ENCODE measurements at regions not wholly inside any gene's neighbourhood (a gene's known extent, or its start where the extent isn't known, plus 50 kb on each side); places are given as distances from the start of the nearest gene placed in this dataset.
A peak's percentile ranks its signal among the peaks of the same experiment; 100 is the strongest.

DNA sequence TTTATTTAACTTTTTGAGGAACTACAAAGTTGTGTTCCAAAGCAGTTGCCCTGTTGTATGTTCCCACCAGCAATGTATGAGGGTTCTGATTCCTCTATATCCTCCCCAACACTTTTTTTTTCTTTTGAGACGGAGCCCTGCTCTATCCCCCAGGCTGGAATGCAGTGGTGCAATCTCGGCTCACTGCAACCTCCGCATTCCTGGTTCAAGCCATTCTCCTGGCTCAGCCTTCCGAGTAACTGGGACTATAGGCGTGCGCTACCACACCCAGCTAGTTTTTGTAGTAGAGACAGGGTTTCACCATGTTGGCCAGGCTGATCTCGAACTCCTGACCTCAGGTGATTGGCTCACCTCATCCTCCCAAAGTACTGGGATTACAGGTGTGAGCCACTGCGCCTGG, 60.4 kb upstream of the ENAH start:
- no peak overlapping the region for H3K4me2 ChIP-seq (ENCODE audit: insufficient read depth in 1 of 2, low read depth in 2 of 2, low read length in 2 of 2)
- no peak overlapping the region for H2AK5ac ChIP-seq (ENCODE audit: low read depth, low read length)
- no peak overlapping the region for H4K5ac ChIP-seq (ENCODE audit: insufficient read length, low read depth, low read length)
- H2BK120ac ChIP-seq (replicated peaks; ENCODE audit: low read depth, low read length), result no peak overlapping the region
- H3K36me3 ChIP-seq (ENCODE audit: control insufficient read depth in 2 of 4, insufficient read depth in 4 of 4, low read length in 3 of 4), result no peaks in the 10 kb centered on the region
- H3K79me2 ChIP-seq (ENCODE audit: control insufficient read depth in 1 of 2, insufficient read depth in 2 of 2, low read length in 2 of 2), result no peaks in the 10 kb centered on the region
- H4K8ac ChIP-seq (ENCODE audit: extremely low read depth, insufficient read depth, low read length), result no peak overlapping the region
- H3K4me3 ChIP-seq (ENCODE audit: extremely low read depth in 1 of 4, insufficient read depth in 2 of 4, low read depth in 3 of 4, low read length in 4 of 4), result no peak overlapping the region
- H2BK12ac ChIP-seq (ENCODE audit: low read depth, low read length), result no peak overlapping the region
- H3K4ac ChIP-seq (replicated peaks; ENCODE audit: insufficient read length, low read depth, low read length), result no peak overlapping the region
- POLR2A ChIA-PET (ENCODE audit: partially characterized antibody), result no interaction called here
- H4K91ac ChIP-seq (replicated peaks; ENCODE audit: insufficient read length, low read length), result no peak overlapping the region
- no peak overlapping the region for H3K18ac ChIP-seq (ENCODE audit: extremely low read depth, low read length)
- H3K9me3 ChIP-seq (ENCODE audit: insufficient read depth in 2 of 2, low read depth in 1 of 2, low read length in 1 of 2), result no peaks in the 10 kb centered on the region
- TF ChIP-seq TEAD4 (IDR thresholded peaks at IDR 0.05; ENCODE audit: low read depth, low read length) (0 out of 2 replicates have a peak, but pooled peaks have one; percentile 32), BRCA1 (IDR thresholded peaks at IDR 0.05; ENCODE audit: low read depth, low read length) (no peak)
- H2BK15ac ChIP-seq (ENCODE audit: low read length), result no peak overlapping the region
- no peaks in the 10 kb centered on the region for H3K23me2 ChIP-seq (ENCODE audit: low read depth, low read length)
- no peaks in the 10 kb centered on the region for H4K20me1 ChIP-seq (replicated peaks in 1 of 2; ENCODE audit: control insufficient read depth in 1 of 2, insufficient read depth in 2 of 2, low read length in 2 of 2)
- H2BK20ac ChIP-seq (ENCODE audit: low read length), result no peak overlapping the region
- DNase-seq (ENCODE audit: low read depth in 1 of 2, low spot score in 2 of 2) (no peak), FAIRE-seq (no peak)
- CTCF ChIA-PET (ENCODE audit: partially characterized antibody), result interaction anchor here (0.6 kb wide), 1 partner anchor 1591 kb away, joined by 5 read pairs; no protein-coding TSS in a partner anchor
- 93% methylated on average over 8 of the region's 8 CpGs; no CpG with 5 or more reads in 1 of the 2 experiments for WGBS, 2 experiments (ENCODE audit: extremely low coverage in 1 of 2, insufficient coverage in 1 of 2, insufficient read length in 1 of 2, insufficient replicate concordance in 2 of 2, low coverage in 1 of 2, low lambda C conversion rate in 2 of 2, missing lambda C conversion rate in 1 of 2)
- no peak overlapping the region for H3K56ac ChIP-seq (replicated peaks; ENCODE audit: insufficient read length, low read depth, low read length)
- no peak overlapping the region for H3K9ac ChIP-seq (replicated peaks in 1 of 4; ENCODE audit: extremely low read depth in 1 of 4, low read depth in 3 of 4, low read length in 3 of 4)
- no peaks in the 10 kb centered on the region for H3K79me1 ChIP-seq (ENCODE audit: low read depth, low read length)
- H3K27ac ChIP-seq (ENCODE audit: low read depth, low read length), result no peak overlapping the region
- H2AFZ ChIP-seq (ENCODE audit: low read length), result no peak overlapping the region
- peaks cover 0 to 4% (median 0%) of the 10 kb centered on the region in 4 experiments; a peak in 2 of 7 replicates for H3K4me1 ChIP-seq (replicated peaks in 1 of 4; ENCODE audit: control insufficient read depth in 3 of 4, insufficient read depth in 4 of 4, low read length in 3 of 4)
- no peaks in the 10 kb centered on the region for H3K27me3 ChIP-seq (replicated peaks in 1 of 4; ENCODE audit: control insufficient read depth in 3 of 4, extremely low read depth in 1 of 4, insufficient read depth in 3 of 4, low read length in 3 of 4)
- no peak overlapping the region for H3K23ac ChIP-seq (ENCODE audit: insufficient read length)
- H3K14ac ChIP-seq (ENCODE audit: insufficient read length), result no peak overlapping the region
- no peak overlapping the region for H2BK5ac ChIP-seq (ENCODE audit: low read depth, low read length)
